Activated T-helper 1 cell treated with Interleukin-2 at 50 U/mL for 16 hours (primary cell): ENCODE measurements at regions not wholly inside any gene's neighbourhood (a gene's known extent, or its start where the extent isn't known, plus 50 kb on each side); places are given as distances from the start of the nearest gene placed in this dataset.

ENCODE experiments used
- DNase-seq: peaks from one replicate; pipeline ENCODE4 v3.0.0-alpha.2; 2020; ENCODE audit warnings: low read depth

DNA sequence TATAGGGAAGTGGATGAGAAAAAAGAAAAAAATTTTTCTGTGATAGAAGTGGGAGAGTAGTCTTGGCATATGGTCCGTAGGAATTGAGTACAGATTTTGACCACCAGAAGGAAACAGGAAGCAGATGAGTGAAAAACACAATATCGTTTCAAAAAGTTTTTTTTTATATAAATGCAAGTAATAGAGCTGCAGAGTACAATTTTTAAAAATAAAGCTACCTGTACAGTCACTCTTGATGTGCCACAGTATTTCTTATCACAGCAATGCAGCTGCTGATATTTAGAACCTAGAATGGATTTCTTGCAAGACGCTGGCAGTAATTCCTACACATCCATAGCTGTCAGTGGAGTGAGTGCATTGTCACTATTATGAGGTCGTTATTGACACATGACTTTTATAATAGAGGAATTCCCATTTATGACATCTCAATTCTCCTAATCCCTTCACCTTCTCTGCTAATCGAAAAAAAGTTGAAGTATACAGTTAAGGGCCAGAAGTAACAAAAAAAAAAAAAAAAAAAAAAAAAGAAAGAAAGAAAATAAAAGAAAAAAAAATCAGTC is 477.7 kb downstream of the TAF11L14 start:
- DNase-seq = no peak

DNA sequence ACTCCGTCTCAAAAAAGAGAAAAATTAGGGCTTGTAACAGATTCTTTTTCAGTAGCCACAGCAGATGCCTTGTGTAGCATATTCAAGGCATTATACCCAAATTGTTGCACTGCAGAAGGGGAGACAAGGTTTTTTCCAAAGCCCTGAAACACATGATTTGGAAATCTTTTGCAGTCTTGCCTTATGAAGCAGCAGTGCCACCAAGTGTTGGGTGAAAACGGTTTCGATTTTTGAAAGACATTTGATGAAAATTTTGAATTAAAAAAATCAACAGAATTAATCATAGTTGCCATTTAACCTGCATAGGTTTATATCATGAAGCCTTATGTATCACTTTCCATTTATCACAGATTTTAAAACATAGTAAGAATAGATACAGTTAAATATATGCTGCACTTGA is 479.5 kb downstream of the TAF11L14 start:
- DNase-seq = no peak

DNA sequence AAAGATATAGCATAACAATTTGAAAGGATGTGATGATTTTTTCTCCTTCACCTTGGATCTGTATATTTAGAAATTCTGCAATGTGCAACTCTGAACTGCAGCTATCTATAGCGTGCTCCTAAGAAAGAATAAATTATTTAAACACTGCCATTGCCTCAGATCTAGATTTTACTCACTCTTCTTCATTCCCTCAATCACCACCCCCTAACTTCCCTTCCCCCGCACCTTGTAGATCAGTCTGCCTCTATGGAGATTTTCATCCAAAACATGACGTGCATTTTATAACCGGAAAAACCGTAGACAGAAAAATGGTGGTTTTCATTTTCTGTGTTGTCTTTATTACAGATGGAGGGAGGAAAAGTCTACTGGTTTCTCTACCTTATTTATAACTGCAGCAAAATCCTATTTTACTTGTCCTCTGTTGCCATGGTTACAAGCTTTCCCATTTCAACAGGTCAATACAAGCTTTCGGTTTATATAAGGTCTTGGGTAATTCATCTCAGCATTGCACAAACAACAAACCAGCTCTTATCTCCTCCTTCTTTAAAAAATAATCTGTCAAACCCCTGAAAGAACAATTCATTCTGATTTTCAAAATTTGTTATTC is 480.0 kb downstream of the TAF11L14 start:
- no peak for DNase-seq

DNA sequence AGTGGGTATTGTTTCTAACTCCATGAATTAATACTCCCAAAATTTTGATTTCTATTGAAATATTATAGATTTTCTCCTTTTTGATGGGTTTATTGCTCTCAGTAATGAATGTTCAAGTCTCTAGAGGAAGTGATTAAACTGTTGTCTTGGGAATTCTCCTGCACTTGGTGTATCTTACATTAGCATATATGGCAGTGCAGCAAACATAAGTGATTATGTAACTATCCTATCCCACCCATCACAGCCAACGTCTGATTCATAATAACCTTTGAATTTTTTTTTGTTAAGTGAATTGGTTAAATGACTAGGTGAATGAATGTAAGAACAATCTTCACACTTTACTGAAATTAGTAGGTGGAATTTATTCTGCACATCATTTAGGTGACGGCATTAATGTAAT is 483.7 kb downstream of the TAF11L14 start:
- DNase-seq = no peak

DNA sequence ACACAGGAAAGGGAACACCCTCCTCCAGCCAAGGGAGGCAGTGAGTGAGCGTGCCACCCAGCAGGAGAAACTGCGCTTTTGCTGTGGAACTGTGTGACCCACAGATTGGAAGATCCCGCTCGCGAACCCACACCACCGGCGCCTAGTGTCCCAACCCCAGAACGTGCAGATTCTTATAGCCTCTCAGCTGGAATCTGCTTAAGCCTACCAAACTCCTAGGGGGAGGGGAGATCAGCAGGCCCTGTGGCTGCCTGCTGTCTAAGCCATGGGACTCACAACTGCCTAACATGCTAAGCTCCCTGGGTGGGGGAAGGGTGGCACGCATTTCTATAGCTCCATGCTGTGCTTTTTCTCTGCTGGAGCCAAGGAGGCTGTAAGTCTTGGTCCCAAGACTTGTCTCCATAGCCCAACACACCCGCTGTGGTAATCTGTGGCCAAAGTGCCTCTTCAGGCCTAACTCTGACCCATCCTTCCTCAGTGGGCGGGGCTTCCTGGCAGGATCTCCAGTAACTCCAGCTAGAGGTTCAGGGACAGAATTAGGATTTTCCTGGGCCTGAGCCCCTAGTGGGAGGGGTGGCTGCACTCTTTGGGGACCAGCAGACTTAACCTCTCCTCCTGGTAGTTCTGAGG is 485.0 kb downstream of the TAF11L14 start:
- DNase-seq = no peak

- DNase-seq = no peak
These were observed 507.0 kb downstream of the TAF11L14 start for GRCh38 chr5:18141222-18141621.

DNA sequence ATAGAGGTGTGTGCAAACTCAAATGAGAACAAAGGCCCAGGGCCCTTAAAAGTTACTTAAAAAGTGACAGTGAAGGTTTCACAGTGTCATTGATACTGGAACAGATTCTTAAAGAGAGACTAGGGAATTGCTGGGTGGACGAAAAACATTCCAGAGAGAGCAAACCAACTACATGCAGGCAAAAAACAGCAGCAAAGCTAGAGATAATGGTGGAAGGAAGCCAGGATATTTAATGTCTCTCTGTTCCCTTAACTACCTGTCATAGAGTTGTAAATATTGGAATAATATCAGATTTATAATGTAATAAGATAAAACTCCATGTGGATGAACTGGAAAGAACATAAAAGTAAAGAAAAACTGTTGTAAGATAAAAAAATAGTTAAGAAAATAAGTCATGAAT is 508.6 kb downstream of the TAF11L14 start:
- DNase-seq = no peak

DNA sequence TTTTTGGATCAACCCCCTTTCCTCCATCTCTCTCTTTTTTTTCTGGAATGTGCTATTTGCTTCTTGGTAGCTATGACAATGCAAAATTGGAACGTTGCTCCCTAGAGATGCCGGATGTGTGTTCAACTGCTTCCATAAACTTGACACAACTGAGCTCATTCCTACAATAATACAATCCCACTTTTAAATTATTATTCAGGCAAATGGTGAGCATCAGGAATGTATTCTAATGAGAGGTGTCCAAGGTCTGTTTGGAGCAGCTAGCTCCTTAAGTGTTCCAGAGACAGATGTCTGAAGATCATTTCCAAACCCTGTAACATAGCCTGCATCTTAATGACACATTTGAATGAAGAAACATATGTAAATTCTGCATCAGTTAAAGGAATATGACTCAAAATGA is 518.4 kb downstream of the TAF11L14 start:
- DNase-seq = no peak

- no peak for DNase-seq
These were observed 523.9 kb downstream of the TAF11L14 start for GRCh38 chr5:18158166-18158565.

- DNase-seq = no peak
These were observed 525.1 kb downstream of the TAF11L14 start for GRCh38 chr5:18159331-18159730.

- no peak for DNase-seq
These were observed 537.4 kb downstream of the TAF11L14 start for GRCh38 chr5:18171684-18172083.

GRCh38 chr5:18179579-18179978 is 545.3 kb downstream of the TAF11L14 start:
- no peak for DNase-seq

DNA sequence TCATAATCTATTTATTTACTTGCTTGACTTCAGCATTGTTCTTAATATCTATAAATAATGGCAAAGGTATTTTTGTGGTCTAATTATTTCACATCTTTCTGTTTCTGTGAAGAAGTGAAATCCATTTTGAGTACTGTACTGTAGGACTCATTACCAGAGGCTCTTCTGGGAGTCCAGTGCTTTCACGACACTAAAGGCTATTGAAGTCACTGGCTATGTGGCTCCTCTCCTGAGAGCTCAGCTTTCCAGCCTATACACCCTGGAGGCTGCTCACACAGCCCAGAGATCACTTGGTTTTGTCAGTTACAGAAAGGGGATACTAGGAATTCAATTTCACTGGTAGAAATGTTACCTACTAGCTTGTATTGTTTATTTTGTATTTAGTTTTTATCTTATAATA is 547.3 kb downstream of the TAF11L14 start:
- no peak for DNase-seq

- DNase-seq = no peak
These were observed 561.6 kb downstream of the TAF11L14 start for GRCh38 chr5:18195910-18196309.

DNA sequence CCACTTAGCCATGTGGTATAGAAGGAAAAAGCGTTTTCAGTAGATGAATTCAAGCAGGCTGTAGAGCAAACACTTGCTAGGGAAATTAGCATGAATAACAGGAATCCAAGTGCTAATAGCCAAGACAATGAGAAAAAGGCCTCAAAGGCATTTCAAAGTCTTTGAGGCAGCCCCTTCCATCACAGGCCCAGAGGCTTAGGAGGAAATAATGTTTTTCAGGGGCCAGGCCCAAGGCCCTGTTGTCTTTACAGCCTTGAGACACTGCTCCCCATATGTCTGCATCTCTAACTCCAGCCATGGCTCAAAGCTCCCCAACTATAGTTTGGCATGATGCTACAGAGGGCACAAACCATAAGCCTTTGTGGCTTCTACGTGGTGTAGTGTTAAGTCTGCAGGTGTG is 563.5 kb downstream of the TAF11L14 start:
- DNase-seq = no peak

- DNase-seq = no peak
These were observed 567.9 kb downstream of the TAF11L14 start for GRCh38 chr5:18202164-18202563.

DNA sequence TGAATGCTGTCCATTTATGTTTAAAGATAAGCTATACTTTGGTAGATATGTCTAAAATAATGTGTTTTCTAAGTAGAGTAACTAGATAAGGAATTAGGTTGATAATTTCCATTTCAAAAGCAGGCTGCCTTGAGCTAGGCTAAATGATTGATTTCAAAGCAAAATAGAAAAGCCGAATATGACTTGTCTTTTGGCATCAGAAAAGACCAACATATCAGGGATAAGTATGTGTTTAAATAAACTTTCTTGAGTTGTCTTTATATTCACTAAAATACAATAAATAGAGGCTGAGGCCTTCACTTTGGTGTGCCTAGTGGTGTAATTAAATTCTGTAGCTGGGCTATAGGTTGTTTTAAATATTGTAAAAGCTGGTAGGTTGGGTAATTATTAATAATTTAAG is 569.0 kb downstream of the TAF11L14 start:
- DNase-seq = no peak

DNA sequence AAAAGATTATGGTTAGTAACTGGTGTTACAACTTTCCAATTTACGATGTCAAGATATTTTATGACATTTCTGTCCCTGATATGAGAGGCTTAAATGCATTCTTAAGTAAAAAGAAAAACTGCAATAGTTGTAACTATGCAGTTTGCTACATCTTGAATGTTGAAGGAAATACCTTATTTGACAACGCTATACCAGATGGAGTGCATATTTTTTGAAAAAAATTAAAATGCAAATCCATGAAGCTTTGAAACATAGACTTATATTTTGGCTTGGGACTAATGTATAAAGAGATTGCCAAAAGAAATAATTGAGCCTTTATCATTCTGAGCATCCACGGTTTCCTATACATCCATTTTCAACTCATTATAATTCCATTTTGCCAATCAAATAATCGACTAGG is 579.4 kb downstream of the TAF11L14 start:
- no peak for DNase-seq

GRCh38 chr5:18216016-18216415 is 581.8 kb downstream of the TAF11L14 start:
- no peak for DNase-seq

DNA sequence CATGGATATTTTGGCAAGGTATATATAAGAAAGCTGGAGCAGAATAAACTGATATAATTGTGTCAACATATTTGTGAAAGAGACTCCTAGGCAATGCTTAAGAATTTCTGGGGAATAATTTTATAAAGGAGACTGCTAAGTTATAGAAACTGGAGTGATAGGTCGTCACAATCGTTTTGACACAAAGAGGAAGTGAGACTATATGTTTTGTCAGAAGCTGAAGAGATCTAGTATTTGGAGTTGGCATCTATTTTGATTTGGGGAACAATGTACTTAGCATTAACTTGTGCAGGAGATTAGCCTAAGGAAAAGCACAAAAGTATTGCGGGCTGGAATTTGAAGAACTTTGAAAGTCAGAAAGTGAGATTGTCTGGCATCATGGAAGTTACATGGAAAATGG is 582.5 kb downstream of the TAF11L14 start:
- no peak for DNase-seq

GRCh38 chr5:18219241-18219640 is 585.0 kb downstream of the TAF11L14 start:
- DNase-seq = no peak

DNA sequence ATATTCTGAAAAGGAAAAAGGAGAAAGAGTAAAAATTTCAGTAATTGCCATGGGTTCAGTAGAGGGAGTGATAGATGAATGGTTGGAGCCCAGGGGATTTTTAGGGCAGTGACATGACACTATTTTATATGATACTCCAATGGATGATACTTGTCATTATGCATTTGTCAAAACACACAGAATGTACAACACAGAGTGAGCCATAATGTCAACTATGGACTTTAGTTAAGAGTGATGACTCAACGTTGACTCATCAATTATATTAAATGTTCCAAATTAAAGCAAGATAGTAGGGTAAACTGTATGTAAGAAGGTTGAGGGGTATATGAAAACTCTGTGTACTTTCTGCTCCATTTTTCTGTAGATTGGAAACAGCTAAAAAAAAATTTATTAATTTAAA is 586.4 kb downstream of the TAF11L14 start:
- DNase-seq = no peak

DNA sequence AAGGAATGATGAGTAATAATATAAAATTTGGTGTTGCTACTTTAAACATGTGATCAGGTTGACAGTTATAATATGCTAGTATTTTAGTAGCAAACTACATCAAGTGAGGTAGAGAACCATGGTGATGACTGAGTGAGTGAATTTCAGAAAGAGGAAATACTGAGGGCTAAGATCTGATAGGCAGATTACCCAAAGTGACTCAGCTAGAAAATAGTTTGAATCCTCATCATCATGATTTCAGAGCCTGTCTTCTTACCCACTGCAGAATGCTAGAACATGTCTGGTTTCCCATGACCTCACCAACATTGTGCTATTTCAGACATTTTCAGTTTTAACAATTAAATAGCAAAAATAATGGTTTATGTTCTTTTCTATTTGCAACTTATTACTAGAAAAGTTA is 602.1 kb downstream of the TAF11L14 start:
- DNase-seq = no peak

- no peak for DNase-seq
These were observed 604.1 kb downstream of the TAF11L14 start for GRCh38 chr5:18238321-18238720.
